GM11168 (cell line): ENCODE measurements at regions not wholly inside any gene's neighbourhood (a gene's known extent, or its start where the extent isn't known, plus 50 kb on each side); places are given as distances from the start of the nearest gene placed in this dataset.

Experiments used
- in situ Hi-C: fragments of 300-500 bp; cut with MboI; formaldehyde crosslinking; loops from one replicate; pipeline ENCODE4 v1.12.0; 2022; ENCODE audit warnings: low sequenced_read_pairs; ENCODE audit not compliant: unreplicated experiment

DNA sequence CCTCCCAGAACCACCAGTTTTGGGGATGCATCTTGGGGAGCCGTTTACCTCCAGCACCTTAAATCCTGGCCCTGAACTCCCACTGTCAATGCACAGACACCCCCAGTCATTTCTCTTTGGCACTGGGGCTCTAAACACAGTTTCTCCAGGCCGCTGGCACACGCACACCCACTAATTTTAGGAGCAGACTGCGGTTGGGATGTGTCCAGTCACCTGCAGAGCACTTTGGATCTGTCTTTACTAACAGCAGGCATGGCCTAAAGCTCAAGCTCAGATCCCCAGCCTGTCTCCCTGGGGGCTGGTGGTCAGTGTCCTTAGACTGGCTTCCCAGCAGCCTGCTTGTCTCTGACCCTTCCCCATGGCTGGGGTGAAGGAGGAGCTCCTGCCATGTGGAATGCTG is 49.9 kb downstream of the SYNE3 start:
- in situ Hi-C loops, result no loop called here

DNA sequence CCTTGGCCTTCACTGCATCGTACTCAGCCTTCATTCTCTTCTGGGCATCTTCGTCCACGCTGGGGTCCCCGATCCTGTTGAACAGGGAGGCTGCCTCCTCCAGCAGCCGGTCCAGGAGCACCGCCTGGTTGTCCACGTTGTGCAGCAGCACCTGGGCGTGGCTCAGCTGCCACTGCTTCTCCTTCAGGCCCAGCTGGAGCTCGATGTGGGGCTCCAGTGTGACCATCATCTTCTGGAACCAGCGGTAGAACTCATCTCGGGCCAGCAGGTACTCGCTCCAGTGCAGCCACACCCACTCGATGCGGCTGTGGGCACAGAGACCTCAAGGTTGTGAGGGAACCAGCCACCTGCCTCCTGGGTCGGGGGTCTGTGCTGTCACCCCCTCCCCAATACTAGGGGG is 50.5 kb downstream of the SYNE3 start:
- in situ Hi-C loops, result no loop called here

GRCh38 chr14:95465358-95465757 is 51.1 kb downstream of the SYNE3 start:
- in situ Hi-C loops, result no loop called here

DNA sequence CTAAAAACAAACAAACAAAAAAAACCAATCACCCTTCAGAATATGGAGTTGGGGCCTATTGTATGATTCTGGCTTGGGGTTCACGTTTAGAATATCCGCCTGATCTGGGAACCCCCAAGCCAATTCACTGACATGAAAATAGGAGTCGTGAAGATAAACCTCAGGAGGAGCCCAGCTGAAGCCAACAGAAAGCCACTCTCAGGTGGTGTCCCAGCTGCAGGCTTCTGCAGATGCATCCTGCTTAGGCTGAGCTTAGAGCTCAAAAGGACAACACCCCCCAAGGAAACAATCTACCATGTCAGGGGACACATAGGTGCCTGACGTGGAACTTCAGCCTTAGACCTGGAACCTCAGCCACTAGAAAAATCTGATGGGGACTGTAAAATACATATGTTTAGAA is 51.9 kb downstream of the SYNE3 start:
- in situ Hi-C loops, result no loop called here

DNA sequence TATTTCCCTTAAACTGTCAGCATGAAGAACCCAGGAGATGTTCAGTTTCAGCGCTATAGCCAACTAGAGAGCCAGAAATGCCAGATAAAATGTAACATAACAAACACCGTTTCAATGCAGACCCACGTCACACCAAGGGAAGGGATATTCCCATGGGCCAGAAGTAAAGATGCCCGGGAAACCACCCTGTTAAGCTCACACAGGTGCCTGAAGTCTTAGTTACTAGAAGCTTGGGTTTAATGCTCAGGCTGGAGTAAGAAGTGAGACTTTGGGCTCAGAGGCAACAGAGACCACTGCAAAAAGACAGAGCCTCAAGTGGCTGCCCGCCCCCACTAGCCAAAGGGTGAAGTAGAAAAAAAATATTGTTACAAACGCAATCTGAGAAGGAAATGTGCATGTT is 52.3 kb downstream of the SYNE3 start:
- in situ Hi-C loops, result no loop called here

- in situ Hi-C loops, result no loop called here
Observed at GRCh38 chr14:95463171-95463901, 53.1 kb downstream of the SYNE3 start.

- in situ Hi-C loops, result no loop called here
Observed at GRCh38 chr14:95462491-95462890, 54.0 kb downstream of the SYNE3 start.

DNA sequence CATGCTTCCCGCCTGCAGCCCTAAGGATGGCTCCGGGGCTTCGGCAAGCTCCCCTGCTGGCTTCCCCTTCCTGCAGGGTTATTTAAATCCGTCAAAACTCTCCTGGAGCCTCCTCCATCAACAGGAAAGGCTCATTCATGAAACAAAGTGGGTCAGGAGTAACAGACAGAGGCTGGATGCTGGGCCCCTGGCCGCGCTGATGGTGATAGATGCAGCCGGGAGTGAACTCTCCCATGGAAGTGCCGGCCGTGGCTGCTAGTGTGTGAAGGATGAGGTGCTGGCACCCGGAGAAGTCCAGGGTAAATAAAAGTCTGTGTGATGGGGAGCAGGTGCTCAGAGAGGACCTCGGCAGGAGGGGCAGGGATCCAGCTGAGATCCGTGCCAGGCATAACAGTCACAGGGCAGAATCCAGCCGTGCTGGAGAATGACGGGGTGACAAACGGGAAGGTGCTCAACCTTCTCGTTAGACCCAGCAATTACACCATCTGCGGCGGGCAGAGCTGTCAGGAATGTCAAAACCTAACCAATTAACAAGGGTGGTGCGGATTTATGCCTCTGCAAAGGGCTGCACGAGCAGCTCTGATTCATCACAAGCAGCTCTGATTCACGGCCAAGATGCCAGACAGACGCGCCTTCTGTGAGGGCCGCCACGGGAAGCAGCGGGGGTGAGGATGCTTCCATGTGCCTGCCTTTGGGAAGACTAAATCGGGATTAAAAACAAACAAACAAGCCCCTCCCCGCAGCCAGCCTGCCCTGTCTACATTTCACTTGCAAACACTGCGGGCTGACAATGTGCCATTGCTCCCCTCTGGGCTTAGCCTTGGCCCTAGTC is 55.6 kb downstream of the SYNE3 start:
- in situ Hi-C loops, result no loop called here

DNA sequence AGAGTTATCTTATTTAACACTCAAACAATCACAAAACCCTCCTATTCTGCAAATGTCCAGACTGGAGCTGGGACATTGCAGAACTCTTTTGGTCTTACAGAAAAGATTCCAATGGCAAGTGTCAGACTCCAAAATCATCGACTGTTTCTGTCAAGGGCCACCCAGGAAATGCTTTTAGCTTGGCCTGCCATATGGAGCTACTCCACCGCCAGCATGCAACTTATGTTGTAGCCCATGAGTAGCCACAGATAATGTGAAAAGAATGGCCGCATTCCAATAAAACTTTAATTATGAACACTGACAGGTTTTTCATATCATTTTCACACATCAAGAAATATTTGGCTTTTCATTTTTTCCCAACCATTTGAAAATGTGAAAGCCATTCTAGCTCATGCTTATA is 57.5 kb downstream of the SYNE3 start:
- in situ Hi-C loops, result no loop called here

- in situ Hi-C loops, result no loop called here
Observed at GRCh38 chr14:95458459-95458858, 58.0 kb downstream of the SYNE3 start.

DNA sequence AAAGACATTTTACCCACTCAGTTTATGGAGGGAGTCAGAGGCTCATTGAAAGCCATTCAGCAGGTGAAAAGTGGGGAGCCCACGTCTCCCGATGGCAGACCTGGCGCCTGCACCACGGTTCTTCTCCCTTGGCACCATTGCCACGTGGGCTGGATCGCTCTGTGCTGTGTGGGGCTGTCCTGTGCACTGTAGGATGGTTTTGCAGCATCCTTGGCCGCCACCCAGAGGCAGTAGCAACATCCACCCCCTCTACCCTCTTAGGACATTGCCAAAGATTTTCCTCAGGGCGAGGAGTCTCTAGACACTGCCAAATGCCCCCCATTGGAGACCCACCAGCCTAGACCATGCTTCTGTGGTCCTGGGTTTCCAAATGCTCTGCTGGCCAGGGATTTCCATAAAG is 60.2 kb downstream of the SYNE3 start:
- in situ Hi-C loops, result no loop called here

- in situ Hi-C loops, result no loop called here
Observed at GRCh38 chr14:95455246-95455645, 61.2 kb downstream of the SYNE3 start.

DNA sequence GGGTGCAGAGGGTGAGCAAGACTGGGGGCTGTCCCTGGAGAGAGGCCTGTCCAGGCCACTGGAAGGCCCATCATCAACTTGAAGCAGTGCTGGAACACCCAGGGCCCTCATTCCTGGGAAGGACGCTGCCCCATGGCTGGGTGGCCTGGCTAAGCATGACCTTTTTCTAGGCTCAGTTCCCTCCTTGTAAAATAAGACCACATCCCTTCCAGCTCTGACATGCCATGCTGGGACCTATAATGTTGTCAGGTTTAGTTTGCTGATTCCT is 62.8 kb downstream of the SYNE3 start:
- in situ Hi-C loops, result no loop called here

- in situ Hi-C loops, result no loop called here
Observed at GRCh38 chr14:95452893-95453712, 63.3 kb downstream of the SYNE3 start.

DNA sequence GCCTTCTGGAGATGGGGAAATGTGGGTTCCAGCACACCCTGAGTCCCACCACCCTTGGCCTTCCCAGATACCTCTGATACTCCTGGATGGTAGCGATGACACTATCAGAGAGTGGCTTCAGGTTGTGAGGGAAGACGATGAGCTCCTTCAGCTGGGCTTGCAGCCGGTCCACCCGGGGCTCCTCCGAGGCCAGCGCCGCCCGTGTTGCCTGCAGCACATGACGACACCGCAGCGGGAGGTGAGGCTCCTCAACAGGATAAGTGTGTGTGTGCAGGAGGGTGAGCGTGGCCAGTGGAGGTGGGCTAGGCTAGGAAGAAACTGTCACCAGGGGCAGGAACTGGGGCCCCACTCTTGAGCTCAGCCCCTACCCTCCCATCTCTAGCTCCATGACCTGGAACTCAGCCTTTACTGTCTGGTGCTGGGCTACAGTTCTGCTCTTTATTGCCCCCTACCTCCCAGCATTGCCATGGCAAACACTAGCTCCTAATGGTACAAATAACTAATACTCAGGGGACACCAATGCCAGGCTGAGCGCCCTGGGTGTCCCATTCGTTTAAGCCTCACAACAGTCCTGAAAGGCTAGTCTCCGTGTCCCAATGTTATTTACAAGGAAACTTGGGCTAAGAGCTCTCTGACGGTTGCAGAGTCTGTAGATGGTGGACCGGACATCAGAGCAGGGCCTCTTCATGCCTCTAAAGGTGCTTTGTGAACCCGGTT is 64.1 kb downstream of the SYNE3 start:
- in situ Hi-C loops, result no loop called here

DNA sequence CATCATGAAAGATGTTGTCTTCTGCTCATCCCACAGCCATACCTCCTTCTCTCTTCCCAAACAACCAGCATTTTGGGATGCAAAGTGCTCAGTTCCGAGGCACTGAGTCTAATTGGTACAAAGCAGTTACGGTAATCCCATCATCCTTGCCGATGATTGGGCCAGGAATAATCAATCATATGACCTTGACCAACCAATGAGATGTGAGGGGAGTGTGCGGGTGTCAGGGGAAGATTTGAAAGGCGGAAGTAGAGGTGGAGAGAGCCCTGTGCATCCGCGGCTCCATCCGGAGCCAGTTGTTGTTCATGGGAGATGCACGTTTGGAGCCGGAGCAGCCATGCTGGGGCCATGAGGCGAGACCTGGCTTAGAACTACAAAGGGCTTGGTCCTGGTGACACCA is 67.3 kb downstream of the SYNE3 start:
- in situ Hi-C loops, result no loop called here

GRCh38 chr14:95446470-95446869 is 70.0 kb downstream of the SYNE3 start:
- in situ Hi-C loops, result no loop called here

DNA sequence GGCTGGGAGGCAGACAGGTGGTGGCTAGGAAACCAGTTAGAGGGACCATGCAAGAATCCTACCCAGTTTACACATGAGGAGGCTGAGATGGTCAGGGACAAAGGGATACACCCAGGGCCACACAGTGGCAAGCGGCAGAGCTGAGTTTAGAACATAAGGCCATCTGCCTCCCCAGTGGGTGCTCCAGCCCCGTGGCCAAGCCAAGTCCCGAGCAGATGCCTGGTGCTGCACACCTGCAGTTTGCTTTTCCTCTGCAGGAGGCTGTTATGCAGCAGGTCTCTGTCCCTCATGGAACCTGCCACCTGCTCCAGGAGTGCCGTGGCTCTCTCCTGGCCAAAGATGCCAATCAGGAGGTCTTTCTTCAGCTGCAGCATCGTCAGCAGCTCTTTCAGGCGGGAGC is 70.8 kb downstream of the SYNE3 start:
- in situ Hi-C loops, result no loop called here

DNA sequence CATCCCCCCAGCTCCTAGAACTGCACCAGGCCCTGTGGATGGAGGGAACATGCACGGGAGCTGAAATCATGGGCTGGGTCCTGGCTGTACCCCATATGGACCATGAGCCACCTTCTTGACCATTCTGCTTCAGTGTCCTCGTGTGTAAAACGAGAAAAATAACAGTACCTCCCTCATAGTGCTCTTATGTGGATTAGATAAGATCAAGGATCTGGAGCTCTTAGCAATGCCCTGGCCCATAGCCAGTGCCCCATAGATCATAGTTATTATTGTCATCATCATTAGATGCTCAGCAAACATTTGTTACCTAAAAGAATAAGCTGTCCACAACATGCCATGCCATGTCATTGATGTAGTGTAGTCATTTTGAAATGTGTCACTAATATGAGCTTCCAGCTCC is 71.3 kb downstream of the SYNE3 start:
- in situ Hi-C loops, result no loop called here
